ENCODE measurements at regions not wholly inside any gene's neighbourhood (a gene's known extent, or its start where the extent isn't known, plus 50 kb on each side); places are given as distances from the start of the nearest gene placed in this dataset.

DNA sequence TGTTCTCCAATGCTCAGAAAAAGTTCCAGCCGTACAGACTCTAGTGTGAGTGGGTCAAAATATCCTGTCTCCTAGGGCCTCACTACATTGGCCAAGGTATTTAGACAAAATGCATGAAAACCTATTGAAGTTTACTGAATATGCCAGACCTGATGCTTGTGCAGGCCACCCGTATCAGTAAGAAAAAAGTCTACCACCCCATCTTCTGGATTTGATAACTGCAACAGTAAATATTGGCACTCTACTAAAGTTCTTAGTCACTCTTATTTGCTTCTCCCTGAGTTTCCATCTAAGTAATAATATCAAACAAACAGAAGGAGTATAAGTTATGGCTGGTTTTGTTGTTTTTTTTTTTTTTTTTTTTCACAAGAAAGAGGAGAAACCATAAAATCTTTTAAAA lies 627.7 kb upstream of the KLF4 start:
- H3F3A ChIP-seq (ENCODE audit: low read length, unreplicated experiment): no peaks in the 10 kb centered on the region
- H3K36me3 ChIP-seq (ENCODE audit: low read depth, low read length): no peaks in the 10 kb centered on the region
- H3K27ac ChIP-seq (ENCODE audit: low read length): no peak overlapping the region
- no peaks in the 10 kb centered on the region for H3K79me2 ChIP-seq (ENCODE audit: low read length)
- H3K9ac ChIP-seq (ENCODE audit: low read length): no peak overlapping the region
- ATAC-seq: no peak
- H3K27me3 ChIP-seq (ENCODE audit: low read length): no peaks in the 10 kb centered on the region
- no peaks in the 10 kb centered on the region for H3K9me2 ChIP-seq (replicated peaks; ENCODE audit: low read length)
- TF ChIP-seq EZH2 (IDR thresholded peaks at IDR 0.05; ENCODE audit: low read length, unreplicated experiment) (no peak), EZH2phosphoT487 (IDR thresholded peaks at IDR 0.05; ENCODE audit: borderline replicate concordance, low read length) (no peak)
- TF ChIP-seq, protein P1, sequence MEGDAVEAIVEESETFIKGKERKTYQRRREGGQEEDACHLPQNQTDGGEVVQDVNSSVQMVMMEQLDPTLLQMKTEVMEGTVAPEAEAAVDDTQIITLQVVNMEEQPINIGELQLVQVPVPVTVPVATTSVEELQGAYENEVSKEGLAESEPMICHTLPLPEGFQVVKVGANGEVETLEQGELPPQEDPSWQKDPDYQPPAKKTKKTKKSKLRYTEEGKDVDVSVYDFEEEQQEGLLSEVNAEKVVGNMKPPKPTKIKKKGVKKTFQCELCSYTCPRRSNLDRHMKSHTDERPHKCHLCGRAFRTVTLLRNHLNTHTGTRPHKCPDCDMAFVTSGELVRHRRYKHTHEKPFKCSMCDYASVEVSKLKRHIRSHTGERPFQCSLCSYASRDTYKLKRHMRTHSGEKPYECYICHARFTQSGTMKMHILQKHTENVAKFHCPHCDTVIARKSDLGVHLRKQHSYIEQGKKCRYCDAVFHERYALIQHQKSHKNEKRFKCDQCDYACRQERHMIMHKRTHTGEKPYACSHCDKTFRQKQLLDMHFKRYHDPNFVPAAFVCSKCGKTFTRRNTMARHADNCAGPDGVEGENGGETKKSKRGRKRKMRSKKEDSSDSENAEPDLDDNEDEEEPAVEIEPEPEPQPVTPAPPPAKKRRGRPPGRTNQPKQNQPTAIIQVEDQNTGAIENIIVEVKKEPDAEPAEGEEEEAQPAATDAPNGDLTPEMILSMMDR (conservative IDR thresholded peaks at IDR 0.05; ENCODE audit: low read depth, low read length): no peak
- POLR2A ChIA-PET (ENCODE audit: unreplicated experiment): no interaction called here
- no peaks in the 10 kb centered on the region for H4K20me1 ChIP-seq (ENCODE audit: low read length)
- no peak for DNase-seq
- no TSS peak for BruUV-seq (replicated peaks)
- no peak overlapping the region for H2AFZ ChIP-seq (ENCODE audit: low read length)
- H3K4me3 ChIP-seq (ENCODE audit: low read length): no peak overlapping the region
- no peak overlapping the region for H3K4me2 ChIP-seq (ENCODE audit: low read length)
- intact Hi-C loops (cut with micrococcal nuclease): no loop called here
- no peaks in the 10 kb centered on the region for H3K4me1 ChIP-seq (ENCODE audit: insufficient read depth, low read length)
- CTCF ChIA-PET: no interaction called here
- no peaks in the 10 kb centered on the region for H3K9me3 ChIP-seq (ENCODE audit: low read length)

DNA sequence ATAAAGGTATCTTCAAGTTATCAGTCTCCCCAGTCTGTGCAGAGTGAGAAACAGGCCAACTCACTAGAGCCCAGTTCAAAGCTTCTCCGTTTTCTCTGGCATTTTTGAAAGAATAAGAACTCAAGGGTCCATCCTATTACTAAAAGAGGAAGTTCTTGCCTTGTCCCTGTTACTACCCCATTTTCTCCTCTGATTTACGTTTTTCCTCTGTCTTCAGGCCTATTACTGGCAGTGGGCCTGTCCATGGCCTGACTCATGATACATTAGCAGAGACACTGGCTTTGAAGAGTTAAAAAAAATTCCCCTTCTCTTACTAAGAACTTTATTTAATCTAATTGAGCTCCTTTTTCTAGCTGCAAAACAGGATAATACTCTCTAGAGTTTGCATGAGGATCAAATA lies 624.0 kb upstream of the KLF4 start:
- Histone ChIP-seq H3K9ac (ENCODE audit: low read length) (no peak overlapping the region), H2AFZ (ENCODE audit: low read length) (no peak overlapping the region), H3K9me2 (replicated peaks; ENCODE audit: low read length) (no peaks in the 10 kb centered on the region), H3K4me1 (ENCODE audit: insufficient read depth, low read length) (0 out of 2 replicates have a peak, but pooled peaks cover 3% of the 10 kb centered on the region), H3K36me3 (ENCODE audit: low read depth, low read length) (no peaks in the 10 kb centered on the region), H3K9me3 (ENCODE audit: low read length) (no peaks in the 10 kb centered on the region), H3K79me2 (ENCODE audit: low read length) (no peaks in the 10 kb centered on the region), H4K20me1 (ENCODE audit: low read length) (no peaks in the 10 kb centered on the region), H3K4me3 (ENCODE audit: low read length) (no peak overlapping the region), H3K27me3 (ENCODE audit: low read length) (no peaks in the 10 kb centered on the region), H3K27ac (ENCODE audit: low read length) (no peak overlapping the region), H3F3A (ENCODE audit: low read length, unreplicated experiment) (no peaks in the 10 kb centered on the region), H3K4me2 (ENCODE audit: low read length) (no peak overlapping the region)
- ChIA-PET CTCF (no interaction called here), POLR2A (ENCODE audit: unreplicated experiment) (no interaction called here)
- TF ChIP-seq EZH2 (IDR thresholded peaks at IDR 0.05; ENCODE audit: low read length, unreplicated experiment) (no peak), EZH2phosphoT487 (IDR thresholded peaks at IDR 0.05; ENCODE audit: borderline replicate concordance, low read length) (no peak)
- TF ChIP-seq, protein P1 (conservative IDR thresholded peaks at IDR 0.05; ENCODE audit: low read depth, low read length): no peak
- DNase-seq (no peak), ATAC-seq (no peak)
- intact Hi-C loops (cut with micrococcal nuclease): no loop called here
- no TSS peak for BruUV-seq (replicated peaks)

GRCh38 chr9:108109927-108110690 lies 620.5 kb upstream of the KLF4 start:
- H3K79me2 ChIP-seq (ENCODE audit: low read length): no peaks in the 10 kb centered on the region
- H3K27me3 ChIP-seq (ENCODE audit: low read length): no peaks in the 10 kb centered on the region
- H4K20me1 ChIP-seq (ENCODE audit: low read length): no peaks in the 10 kb centered on the region
- H3K9me3 ChIP-seq (ENCODE audit: low read length): no peaks in the 10 kb centered on the region
- H3F3A ChIP-seq (ENCODE audit: low read length, unreplicated experiment): no peaks in the 10 kb centered on the region
- DNase-seq: no peak
- H3K4me2 ChIP-seq (ENCODE audit: low read length): no peak overlapping the region
- H3K9ac ChIP-seq (ENCODE audit: low read length): no peak overlapping the region
- ChIA-PET CTCF (no interaction called here), POLR2A (ENCODE audit: unreplicated experiment) (no interaction called here)
- H3K4me1 ChIP-seq (ENCODE audit: insufficient read depth, low read length): 0 out of 2 replicates have a peak, but pooled peaks cover 4% of the 10 kb centered on the region
- no peak overlapping the region for H2AFZ ChIP-seq (ENCODE audit: low read length)
- H3K36me3 ChIP-seq (ENCODE audit: low read depth, low read length): no peaks in the 10 kb centered on the region
- no peak for ATAC-seq
- no TSS peak for BruUV-seq (replicated peaks)
- H3K9me2 ChIP-seq (replicated peaks; ENCODE audit: low read length): no peaks in the 10 kb centered on the region
- H3K4me3 ChIP-seq (ENCODE audit: low read length): no peak overlapping the region
- intact Hi-C loops (cut with micrococcal nuclease): no loop called here
- H3K27ac ChIP-seq (ENCODE audit: low read length): no peak overlapping the region
- no peak for TF ChIP-seq EZH2 (IDR thresholded peaks at IDR 0.05; ENCODE audit: low read length, unreplicated experiment)
- TF ChIP-seq, protein P1 (conservative IDR thresholded peaks at IDR 0.05; ENCODE audit: low read depth, low read length): no peak
